Caco-2 (cell line): ENCODE measurements at regions not wholly inside any gene's neighbourhood (a gene's known extent, or its start where the extent isn't known, plus 50 kb on each side); places are given as distances from the start of the nearest gene placed in this dataset.

ENCODE experiments used
- BruUV-seq: library from RNA; stranded (reverse); fragments of 400-500 nt; replicated peaks from 2 replicates; lab custom pipeline; 2021; lab: Mats Ljungman, UMichigan
- CTCF ChIA-PET: fragments of 300-600 bp; sonication (Branson Sonifier 250); formaldehyde crosslinking; loops from one replicate; lab custom pipeline; 2022; ENCODE audit warnings: antibody characterized with exemption; lab: Charles Lee
- POLR2A ChIA-PET: fragments of 300-600 bp; sonication (Branson Sonifier 250); formaldehyde crosslinking; loops from one replicate; lab custom pipeline; 2022; ENCODE audit warnings: antibody characterized with exemption; lab: Charles Lee
- DNase-seq, 2 experiments: peaks; one replicate each; pipeline versions ENCODE4 v3.0.0 to v3.0.0-alpha.2; 2020 to 2022
- H3K27me3 ChIP-seq: replicated peaks from 2 replicates; pipeline ENCODE4 v1.6.0; 2011; ENCODE audit warnings: low read length; ENCODE audit not compliant: control insufficient read depth, insufficient read depth
- H3K36me3 ChIP-seq: 2 replicates; pipeline ENCODE4 v1.5.1; 2011; ENCODE audit warnings: low read length; ENCODE audit not compliant: control insufficient read depth, insufficient read depth
- H3K4me1 ChIP-seq: fragments of 250-450 bp; sonication (Bioruptor Pico); 2 replicates; pipeline ENCODE4 v1.5.1; 2020; ENCODE audit warnings: mild to moderate bottlenecking
- H3K4me3 ChIP-seq: 2 replicates; pipeline ENCODE4 v1.5.1; 2011; ENCODE audit warnings: low read depth, mild to moderate bottlenecking, control low read depth, low read length
- H3K9me3 ChIP-seq: fragments of 250-450 bp; sonication (Bioruptor Pico); 2 replicates; pipeline ENCODE4 v1.5.1; 2020; ENCODE audit warnings: mild to moderate bottlenecking, moderate library complexity
- H3K27ac Mint-ChIP-seq: one replicate; pipeline ENCODE4 v1.8.0; 2022; ENCODE audit warnings: mixed read lengths; ENCODE audit not compliant: unreplicated experiment
- H3K27me3 Mint-ChIP-seq: one replicate; pipeline ENCODE4 v1.8.0; 2022; ENCODE audit warnings: mixed read lengths; ENCODE audit not compliant: insufficient read depth, unreplicated experiment
- H3K36me3 Mint-ChIP-seq: one replicate; pipeline ENCODE4 v1.8.0; 2022; ENCODE audit warnings: mild to moderate bottlenecking, mixed read lengths; ENCODE audit not compliant: insufficient read depth, unreplicated experiment
- H3K4me1 Mint-ChIP-seq: one replicate; pipeline ENCODE4 v1.8.0; 2022; ENCODE audit warnings: low read depth, mixed read lengths; ENCODE audit not compliant: unreplicated experiment
- H3K4me3 Mint-ChIP-seq: one replicate; pipeline ENCODE4 v1.8.0; 2022; ENCODE audit warnings: mild to moderate bottlenecking, moderate library complexity, mixed read lengths; ENCODE audit not compliant: unreplicated experiment
- H3K9me3 Mint-ChIP-seq: one replicate; pipeline ENCODE4 v1.8.0; 2022; ENCODE audit warnings: mixed read lengths; ENCODE audit not compliant: unreplicated experiment
- CTCF ChIP-seq, 2 experiments: fragments of 200-600 bp in 1 of 2; IDR thresholded peaks; 1 replicate in 1 of 2; 2 replicates in 1 of 2; pipeline versions ENCODE4 v1.5.1 to v1.8.0; 2011 to 2022; ENCODE audit warnings: antibody characterized with exemption in 1 of 2, control low read depth in 1 of 2, inconsistent platforms in 1 of 2, low read depth in 1 of 2, low read length in 1 of 2, mild to moderate bottlenecking in 1 of 2, moderate library complexity in 1 of 2; ENCODE audit not compliant: insufficient read depth in 1 of 2, severe bottlenecking in 1 of 2, unreplicated experiment in 1 of 2
- intact Hi-C: fragments of 100-400 bp; cut with micrococcal nuclease; formaldehyde crosslinking; loops from one replicate; pipeline ENCODE4 v1.10.0; 2022; ENCODE audit not compliant: unreplicated experiment

- Mint-ChIP-seq H3K9me3 (no peaks in the 10 kb centered on the region), H3K4me1 (no peaks in the 10 kb centered on the region), H3K27ac (no peak overlapping the region), H3K4me3 (no peak overlapping the region), H3K36me3 (no peaks in the 10 kb centered on the region), H3K27me3 (no peaks in the 10 kb centered on the region)
- H3K4me1 ChIP-seq = no peaks in the 10 kb centered on the region
- no TSS peak for BruUV-seq
- no peaks in the 10 kb centered on the region for H3K9me3 ChIP-seq
- POLR2A ChIA-PET = no interaction called here
- H3K4me3 ChIP-seq = no peak overlapping the region
- no peaks in the 10 kb centered on the region for H3K36me3 ChIP-seq
- H3K27me3 ChIP-seq = no peaks in the 10 kb centered on the region
- CTCF ChIA-PET = no interaction called here
- no peak for DNase-seq
- intact Hi-C loops = no loop called here
- TF ChIP-seq CTCF (IDR thresholded peaks at IDR 0.05; ENCODE audit: insufficient read depth in 1 of 2, low read depth in 1 of 2, low read length in 1 of 2, severe bottlenecking in 1 of 2, unreplicated experiment in 1 of 2) = no peak
Observed at GRCh38 chr18:71022389-71022788, 733.5 kb downstream of the SOCS6 start.

GRCh38 chr18:71021030-71021362, 732.2 kb downstream of the SOCS6 start:
- intact Hi-C loops = no loop called here
- H3K4me3 ChIP-seq = no peak overlapping the region
- H3K36me3 Mint-ChIP-seq = no peaks in the 10 kb centered on the region
- H3K9me3 Mint-ChIP-seq = no peaks in the 10 kb centered on the region
- ChIA-PET CTCF (no interaction called here), POLR2A (no interaction called here)
- BruUV-seq = no TSS peak
- DNase-seq = no peak
- H3K4me3 Mint-ChIP-seq = no peak overlapping the region
- no peaks in the 10 kb centered on the region for H3K4me1 ChIP-seq
- no peaks in the 10 kb centered on the region for H3K9me3 ChIP-seq
- no peaks in the 10 kb centered on the region for H3K27me3 ChIP-seq
- no peaks in the 10 kb centered on the region for H3K4me1 Mint-ChIP-seq
- H3K27ac Mint-ChIP-seq = no peak overlapping the region
- H3K36me3 ChIP-seq = no peaks in the 10 kb centered on the region
- no peak for TF ChIP-seq CTCF (IDR thresholded peaks at IDR 0.05; ENCODE audit: insufficient read depth in 1 of 2, low read depth in 1 of 2, low read length in 1 of 2, severe bottlenecking in 1 of 2, unreplicated experiment in 1 of 2)
- no peaks in the 10 kb centered on the region for H3K27me3 Mint-ChIP-seq

- Mint-ChIP-seq H3K4me1 (no peaks in the 10 kb centered on the region), H3K27ac (no peak overlapping the region), H3K36me3 (no peaks in the 10 kb centered on the region), H3K27me3 (no peaks in the 10 kb centered on the region), H3K4me3 (no peak overlapping the region), H3K9me3 (no peaks in the 10 kb centered on the region)
- no peaks in the 10 kb centered on the region for H3K9me3 ChIP-seq
- no peak for TF ChIP-seq CTCF (IDR thresholded peaks at IDR 0.05; ENCODE audit: insufficient read depth in 1 of 2, low read depth in 1 of 2, low read length in 1 of 2, severe bottlenecking in 1 of 2, unreplicated experiment in 1 of 2)
- BruUV-seq = no TSS peak
- H3K36me3 ChIP-seq = no peaks in the 10 kb centered on the region
- no peaks in the 10 kb centered on the region for H3K4me1 ChIP-seq
- ChIA-PET CTCF (no interaction called here), POLR2A (no interaction called here)
- intact Hi-C loops = no loop called here
- no peak overlapping the region for H3K4me3 ChIP-seq
- no peak for DNase-seq
- H3K27me3 ChIP-seq = no peaks in the 10 kb centered on the region
Observed at GRCh38 chr18:71020342-71021029, 731.6 kb downstream of the SOCS6 start.
